NK-92 treated with Interleukin-12 subunit alpha and Interleukin-12 subunit beta, amount 100 ng/mL, for 24 hours (cell line): ENCODE measurements at regions not wholly inside any gene's neighbourhood (a gene's known extent, or its start where the extent isn't known, plus 50 kb on each side); places are given as distances from the start of the nearest gene placed in this dataset.
"Not testable (repeated sequence)": the region's sequence is repeated elsewhere in the genome, so short reads cannot be mapped to it uniquely, and the experiment has no call there.

Experiments used
- DNase-seq: peaks from one replicate; lab custom pipeline; 2025; lab: John Stamatoyannopoulos, UW

DNA sequence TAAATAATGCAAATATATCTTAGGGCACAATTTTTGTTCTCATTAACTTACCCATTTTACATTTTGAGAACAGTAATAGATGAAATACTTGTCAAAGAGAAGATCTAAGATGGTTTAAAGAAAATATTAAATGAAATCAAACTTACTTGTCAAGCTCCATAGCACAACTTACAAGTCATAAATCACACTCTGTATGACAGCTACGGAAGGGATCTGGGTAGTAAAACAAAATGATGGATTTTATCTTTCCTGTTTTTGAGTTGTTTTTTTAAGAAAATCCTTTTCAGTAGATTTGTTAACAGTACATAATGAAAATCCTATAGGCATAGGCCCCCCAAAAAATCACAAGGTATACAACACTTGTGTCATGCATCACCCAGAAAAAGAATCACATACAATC is 84.4 kb upstream of the ANTXRL start:
- DNase-seq = not testable (repeated sequence)

DNA sequence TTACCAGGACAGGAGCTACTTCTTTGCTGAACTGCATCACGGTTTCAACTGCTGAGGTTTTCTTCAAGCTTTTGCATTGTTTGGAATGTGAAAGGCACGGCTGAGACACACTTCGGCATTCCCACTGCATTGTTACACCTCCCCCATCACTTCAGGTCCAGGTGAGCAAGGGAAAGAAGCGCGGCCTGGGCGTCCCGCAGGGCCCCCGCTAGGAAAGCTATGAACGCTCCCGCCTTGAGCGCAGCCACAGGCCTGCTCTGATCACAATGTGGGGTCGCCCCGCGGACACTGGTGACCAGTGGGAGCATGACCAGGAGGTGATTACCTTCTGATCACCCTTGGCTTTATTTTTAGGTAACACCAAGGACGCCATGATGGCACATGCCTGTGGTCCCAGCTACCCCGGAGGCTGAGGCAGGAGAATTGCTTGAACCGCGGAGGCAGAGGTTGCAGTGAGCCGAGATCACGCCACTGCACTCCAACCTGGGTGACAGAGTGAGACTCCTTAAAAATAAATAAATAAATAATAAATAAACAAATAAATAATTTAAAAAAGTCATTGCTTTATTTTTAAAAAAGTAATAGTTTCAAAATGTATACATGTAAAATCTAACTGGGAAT is 82.2 kb upstream of the ANTXRL start:
- DNase-seq = not testable (repeated sequence)

DNA sequence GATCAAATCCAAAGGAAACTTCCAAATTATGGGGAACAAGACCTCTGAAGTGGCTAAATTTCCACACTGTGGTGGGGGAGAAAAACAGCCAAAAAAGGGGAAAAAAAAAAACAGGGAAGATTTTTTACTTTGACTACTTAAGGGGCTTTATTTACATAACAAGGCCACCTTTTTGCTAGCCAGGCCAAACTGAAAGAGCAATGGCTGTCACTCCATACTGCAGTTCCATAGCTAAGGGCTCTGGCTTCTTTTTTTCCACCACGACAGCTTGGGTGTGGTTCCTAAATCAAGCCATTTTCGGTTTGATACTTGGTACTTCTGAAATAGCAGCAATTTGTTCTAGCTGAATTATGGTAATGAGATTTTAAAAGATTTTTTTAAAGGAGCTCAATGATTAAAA is 76.4 kb upstream of the ANTXRL start:
- DNase-seq = not testable (repeated sequence)

DNA sequence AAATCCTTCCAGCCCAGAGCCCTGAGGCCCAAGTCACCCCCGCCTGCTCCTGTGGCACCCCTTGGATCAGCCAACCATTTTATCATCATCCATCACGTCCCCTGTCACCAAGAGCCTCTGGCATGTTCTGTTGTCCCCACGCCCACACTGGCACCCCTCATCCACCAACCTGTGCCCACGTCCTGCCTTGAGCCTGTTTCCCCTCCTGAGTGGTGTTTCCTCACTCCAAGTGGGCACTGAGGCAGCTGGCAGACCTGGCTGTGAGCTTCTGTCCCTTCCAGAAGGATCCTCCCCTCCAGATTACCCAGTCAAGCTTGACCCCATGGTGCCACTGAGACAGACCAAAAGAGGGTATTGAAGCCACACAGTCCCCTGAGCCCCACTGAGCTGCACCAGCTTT is 71.4 kb upstream of the ANTXRL start:
- DNase-seq = no peak

DNA sequence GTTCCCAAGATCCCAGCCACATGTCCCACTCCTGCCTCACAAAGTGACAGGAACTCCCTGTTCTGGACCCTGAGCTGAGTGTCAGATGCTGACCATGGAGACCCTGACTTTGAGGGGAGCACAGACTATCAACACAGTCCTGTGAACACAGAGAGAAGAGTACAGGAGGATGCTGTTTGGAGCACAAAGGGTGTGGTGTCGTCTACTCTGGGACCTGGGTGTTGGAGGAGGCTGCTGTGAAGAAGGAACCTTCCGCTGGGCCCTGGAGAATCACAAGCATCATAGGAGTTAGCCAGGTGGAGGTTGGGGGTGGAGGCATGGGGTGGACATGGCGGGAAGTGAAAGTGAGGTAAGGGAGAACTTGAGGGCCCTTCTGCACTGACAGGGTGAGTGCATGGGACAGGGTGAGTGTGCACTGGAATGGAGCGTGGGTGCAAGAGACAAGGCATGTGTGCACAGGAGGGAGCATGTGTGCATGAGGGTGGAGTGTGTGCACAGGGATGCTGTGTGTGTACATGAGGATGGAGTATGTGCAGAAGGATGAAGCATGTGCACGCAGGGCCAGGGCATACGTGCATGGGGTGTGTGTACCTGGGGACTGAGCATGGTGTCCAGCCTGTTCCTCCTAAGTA is 70.7 kb upstream of the ANTXRL start:
- no peak for DNase-seq

DNA sequence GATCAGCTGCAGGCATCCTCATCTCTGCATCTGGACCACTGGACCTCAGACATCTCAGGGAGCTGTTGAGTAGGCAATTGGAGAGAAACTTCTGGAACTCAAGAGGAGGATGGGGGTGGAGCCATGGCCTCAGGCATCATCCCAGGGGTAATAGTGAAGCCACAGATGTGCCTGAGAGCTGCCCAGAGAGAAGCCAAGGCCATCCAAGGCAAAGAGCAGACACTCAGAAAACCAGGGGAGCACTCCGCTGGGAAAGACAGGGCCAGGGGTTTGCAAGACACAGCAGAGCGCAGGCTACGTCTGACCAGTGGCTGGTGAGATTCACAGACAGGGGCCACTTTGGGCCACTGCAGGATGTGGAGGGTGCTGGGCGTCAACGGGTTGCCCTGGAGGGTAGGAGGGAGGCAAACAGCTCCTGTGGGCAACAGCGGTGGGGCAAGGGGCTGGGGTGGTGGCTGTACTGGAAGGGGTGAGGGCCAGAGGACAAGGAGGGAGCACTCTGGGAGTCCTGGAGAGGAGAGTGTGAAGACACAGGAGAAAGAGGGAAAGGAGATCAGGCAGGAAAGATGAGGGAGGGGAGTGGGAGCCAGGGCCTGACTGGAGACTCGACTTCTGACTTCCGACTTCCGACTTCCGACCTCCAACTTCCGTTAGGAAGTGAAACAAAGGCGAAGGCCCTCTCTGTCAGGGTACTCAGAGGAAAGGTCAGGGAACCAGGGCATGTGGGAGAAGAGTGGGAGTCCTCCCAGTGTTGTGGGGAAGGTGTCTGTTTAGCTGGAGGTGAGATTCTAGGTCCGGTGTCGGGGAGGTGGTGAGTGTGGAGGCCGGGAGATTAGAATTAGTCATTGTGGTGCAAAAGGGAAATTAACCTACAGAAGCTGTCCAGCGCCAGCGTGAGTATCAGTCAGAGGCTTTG is 69.7 kb upstream of the ANTXRL start:
- no peak for DNase-seq

DNA sequence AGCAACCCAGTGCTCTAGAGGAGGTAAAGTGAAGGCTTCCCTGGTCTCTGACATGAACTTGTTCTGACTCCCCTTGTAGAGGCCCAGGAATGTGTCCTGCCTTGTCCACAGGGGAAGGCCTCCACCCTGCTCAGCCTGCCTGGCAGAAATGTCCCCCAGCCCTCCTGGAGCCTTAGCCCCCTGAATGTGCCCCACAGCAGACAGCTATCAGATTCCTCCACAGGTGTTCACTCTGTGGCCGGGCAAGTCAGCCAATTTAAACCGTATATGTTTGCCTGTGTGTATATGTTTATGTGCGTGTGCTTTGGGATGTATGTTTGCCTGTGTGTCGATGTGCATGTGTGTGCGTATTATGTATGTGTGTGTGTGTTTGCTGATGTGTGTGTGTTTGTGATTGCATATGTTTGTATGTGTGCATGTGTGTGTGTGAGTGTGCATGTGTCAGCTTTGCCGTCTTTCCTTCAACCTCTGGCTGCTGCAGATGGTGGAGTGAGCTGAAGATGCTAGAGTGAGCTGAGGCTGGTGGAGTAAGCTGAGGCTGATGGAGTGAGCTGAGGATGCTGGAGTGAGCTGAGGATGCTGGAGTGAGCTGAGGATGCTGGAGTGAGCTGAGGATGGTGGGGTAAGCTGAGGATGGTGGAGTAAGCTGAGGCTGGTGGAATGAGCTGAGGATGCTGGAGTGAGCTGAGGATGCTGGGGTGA is 68.9 kb upstream of the ANTXRL start:
- no peak for DNase-seq

DNA sequence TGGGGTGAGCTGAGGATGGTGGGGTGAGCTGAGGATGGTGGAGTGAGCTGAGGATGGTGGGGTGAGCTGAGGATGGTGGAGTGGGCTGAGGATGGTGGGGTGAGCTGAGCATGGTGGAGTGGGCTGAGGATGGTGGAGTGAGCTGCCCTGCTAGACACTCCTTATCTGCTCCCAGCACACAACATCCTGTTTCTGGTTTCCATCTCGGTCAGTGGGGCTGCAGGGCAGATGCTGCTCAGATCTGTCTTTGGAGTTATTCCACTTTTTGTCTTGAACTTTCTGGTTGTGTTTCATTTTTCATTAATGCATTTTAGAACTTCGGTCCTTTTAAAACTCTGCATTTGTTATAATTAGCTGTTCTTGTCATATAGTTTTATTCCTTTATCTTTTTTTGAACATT is 67.9 kb upstream of the ANTXRL start:
- DNase-seq = no peak

DNA sequence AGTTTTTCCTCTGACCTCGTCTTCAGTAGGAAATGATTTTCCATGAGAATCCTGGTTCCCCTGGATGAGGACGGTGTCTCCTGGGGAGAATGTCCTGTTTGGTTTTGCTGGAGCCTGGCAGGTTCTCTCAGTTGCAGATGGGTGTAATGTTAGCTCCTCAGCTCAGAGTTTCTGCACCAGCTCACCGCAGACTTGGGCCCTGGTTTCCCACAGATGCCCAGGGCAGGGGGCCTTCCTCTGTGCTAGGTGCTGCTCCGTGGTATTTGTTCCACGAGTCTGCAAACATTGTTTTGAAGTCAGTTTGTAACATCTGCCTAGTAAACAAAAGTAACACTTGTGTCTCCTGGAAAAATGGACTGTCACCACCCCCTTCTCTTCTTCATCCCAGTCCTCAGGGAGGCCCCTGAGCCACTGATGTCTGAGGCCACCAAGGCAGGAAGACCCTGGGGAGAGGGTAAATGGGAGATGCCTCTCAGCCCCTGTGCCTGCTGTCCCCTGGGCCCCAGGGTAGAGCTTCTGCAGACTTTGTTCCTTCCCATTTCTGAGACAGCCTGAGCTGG is 67.3 kb upstream of the ANTXRL start:
- not testable (repeated sequence) for DNase-seq

DNA sequence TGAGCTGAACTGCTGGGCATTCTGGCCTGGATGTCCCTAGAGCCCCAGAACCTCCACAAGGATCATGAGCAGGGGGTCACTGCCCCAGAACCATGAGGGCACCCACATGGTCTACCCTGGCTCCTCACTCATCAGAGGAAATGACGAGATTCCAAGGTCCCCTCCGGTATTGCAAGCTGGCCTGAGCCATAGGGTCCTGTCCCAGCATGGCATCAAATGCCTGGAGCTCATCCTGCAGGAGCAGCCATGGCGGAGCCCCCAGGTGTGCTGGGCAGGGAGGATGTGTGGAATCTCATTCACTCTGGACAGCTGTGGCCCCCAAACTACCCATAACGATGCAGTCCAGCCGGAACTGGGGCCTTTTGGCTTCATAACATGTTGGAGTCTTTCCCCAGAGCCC is 66.6 kb upstream of the ANTXRL start:
- DNase-seq = no peak

DNA sequence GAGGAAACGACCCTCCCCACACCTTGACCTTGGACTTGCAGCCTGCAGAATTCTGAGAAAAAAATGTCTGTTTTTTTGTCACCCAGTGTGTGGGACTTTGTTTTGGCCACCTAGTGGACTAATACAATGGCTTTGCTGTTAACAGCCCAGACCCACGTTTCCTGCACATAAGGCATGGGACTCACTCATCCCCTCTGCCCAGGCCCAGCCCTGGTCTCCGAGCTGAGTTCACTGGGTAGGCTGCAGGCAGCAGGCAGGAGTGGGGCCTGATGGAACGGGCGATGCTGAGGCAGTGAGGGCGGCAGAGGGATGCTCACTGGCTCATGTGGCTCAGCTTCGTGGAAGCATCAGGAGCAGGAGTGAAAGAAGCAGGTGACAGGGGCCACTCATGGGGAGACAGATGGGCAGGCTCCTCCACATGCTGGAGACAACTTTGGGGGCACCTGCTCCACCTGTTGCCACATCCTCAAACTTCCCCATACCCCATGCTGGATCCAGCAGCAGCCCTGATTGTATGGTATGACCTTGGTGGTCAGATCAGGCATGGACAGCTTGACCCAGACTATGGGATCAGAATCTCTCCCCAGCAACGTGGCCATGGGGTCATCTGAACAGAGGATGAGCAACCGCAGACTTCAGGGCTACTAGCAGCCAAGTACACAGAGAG is 65.8 kb upstream of the ANTXRL start:
- no peak for DNase-seq

DNA sequence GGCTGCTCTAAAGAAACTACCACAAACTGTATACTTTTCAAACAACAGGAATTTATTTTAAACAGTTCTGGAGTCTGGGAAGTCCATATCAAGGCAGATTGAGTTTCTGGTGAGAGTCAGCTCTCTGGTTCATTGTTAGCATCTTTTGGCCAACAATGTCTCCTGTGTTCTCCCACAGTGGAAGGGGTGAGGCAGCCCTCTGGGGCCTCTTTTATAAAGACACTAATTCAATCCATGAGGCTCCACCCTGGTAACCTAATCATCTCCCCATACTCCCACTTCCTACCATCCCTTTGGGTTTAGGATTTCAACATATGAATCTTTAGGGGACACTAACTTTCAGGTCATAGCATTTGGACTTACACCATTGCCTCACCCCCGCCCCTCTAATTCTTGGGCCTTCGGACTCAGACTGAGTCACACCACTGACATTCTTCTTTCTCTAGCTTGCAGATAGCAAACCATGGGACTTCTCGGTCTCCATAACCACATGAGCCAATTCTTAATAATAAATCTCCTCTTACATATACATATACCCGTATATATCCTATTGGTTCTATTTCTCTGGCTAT is 64.3 kb upstream of the ANTXRL start:
- no peak for DNase-seq

DNA sequence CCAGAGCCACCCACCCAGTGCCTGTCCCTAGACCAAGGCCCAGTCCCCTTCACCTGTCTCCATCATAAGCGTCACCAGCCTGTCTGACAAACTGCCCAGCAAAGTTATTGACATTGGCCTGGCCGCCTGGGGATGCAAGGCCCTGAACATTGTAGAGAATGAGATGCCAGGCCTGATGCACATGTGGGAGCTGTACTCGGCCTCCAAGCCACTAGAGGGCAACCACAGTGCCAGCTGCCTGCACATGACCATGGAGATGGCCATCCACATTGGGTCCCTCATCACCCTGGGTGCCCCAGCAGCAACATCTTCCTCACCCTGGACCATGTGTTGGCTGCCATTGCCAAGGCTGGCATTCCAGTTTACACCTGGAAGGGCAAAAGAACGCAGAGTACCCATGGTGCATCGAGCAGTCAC is 63.7 kb upstream of the ANTXRL start:
- DNase-seq = no peak

DNA sequence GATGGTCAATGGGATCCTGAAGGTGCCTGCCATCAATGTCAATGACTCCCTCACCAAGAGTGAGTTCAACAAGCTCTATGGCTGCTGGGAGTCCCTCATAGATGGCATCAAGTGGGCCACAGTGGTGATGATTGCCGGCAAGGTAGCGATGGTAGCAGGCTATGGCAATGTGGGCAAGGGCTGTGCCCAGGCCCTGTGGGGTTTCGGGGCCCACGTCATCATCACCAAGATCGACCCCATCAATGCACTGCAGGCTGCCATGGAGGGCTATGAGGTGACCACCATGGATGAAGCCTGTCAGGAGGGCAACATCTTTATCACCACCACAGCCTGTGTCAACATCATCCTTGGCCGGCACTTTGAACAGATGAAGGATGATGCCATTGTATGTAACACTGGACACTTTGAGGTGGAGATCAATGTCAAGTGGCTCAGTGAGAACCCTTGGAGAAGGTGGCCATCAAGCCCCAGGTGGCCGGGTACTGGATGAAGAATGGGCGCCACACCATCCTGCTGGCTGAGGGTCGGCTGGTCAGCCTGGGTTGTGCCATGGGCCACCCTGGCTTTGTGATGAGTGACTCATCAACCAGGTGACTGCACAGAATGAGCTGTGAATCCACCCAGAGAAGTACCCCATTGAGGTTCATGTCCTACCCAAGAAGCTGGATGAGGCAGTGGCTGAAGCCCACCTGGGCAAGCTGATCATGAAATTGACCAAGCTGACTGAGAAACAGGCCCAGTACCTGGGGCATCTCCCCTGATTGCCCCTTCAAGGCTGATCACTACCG is 63.0 kb upstream of the ANTXRL start:
- no peak for DNase-seq

DNA sequence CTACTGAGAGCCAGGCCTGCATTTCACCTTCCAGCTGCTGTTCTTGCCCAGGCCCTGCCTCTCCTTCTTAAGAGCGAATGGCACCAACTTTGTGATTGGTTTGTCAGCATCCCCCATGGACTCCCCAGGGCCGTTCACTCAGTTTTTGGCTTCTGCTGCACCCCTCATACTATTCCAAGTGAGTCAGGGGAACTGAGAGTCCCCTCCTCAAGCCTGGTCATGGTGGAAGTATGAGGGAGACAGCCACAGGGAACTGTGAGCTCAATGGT is 62.4 kb upstream of the ANTXRL start:
- no peak for DNase-seq

DNA sequence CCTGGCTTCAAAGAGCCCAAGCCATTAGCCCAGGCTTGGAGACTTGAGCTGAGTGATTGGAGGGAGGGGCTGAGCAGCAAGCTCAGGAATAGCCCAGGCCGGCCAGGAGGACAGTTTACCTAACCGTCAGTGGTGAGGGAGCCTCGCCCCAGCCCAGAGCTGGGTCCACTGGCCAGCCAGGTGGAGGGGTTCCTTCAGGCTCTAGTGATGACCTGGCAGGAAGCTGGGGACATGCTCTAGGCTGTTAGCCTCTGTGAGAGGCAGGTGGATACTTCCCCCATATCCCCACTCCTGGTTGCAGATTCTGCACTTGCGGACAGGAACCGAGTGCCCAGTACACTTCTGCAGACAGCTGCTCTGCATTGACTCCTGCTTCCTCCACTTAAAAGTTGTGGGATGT is 61.2 kb upstream of the ANTXRL start:
- no peak for DNase-seq

DNA sequence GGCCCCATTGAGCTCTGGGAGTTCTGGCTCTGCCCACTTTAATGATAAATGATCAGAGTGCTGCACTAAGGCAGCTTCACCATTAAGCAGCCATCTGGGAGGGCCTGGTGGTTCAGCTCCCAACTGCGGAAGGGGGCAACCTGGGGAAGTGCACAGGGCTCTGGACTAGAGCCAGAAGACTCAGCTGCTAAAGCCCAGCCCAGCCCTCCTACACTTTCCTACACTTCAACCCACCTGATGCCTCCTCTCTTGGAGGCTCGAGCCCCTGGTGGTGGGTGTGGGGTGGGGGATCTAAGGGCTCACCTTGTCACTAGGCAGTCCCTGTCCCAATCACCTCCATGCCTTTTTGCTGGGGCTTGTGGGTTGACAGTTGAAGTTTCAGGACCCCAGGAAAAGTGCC is 60.6 kb upstream of the ANTXRL start:
- DNase-seq = no peak

DNA sequence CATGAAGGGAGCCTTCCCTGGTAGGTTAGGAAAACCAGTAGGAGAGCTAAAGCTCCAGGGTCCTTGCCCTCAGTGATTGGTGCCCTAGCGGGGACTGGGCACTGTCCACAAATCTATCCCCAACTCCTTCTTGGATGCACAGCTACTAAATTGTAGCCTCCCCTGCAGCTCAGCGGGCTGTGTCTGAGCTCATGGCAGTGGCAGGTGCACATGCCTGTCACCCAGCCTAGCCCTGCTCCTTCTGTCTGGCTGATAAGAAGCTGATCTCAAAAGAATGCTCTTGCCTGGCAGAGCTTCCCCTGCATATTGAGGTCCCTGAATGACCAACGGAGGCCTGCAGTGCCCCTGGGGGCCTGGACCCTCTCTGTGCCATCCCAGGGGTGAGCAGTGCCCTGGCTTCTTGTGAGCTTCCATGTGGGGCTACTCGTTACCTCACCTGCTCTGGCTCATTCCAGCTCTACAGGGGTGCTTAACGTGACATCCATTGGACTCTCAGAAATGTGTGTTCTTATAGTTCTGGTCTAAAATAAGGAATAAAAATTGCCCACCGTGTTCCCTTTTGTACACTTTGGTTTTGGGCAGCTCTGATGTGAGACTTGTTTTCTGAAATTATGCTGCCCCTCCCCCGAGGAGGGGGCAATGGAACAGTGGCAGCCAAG is 59.8 kb upstream of the ANTXRL start:
- no peak for DNase-seq

DNA sequence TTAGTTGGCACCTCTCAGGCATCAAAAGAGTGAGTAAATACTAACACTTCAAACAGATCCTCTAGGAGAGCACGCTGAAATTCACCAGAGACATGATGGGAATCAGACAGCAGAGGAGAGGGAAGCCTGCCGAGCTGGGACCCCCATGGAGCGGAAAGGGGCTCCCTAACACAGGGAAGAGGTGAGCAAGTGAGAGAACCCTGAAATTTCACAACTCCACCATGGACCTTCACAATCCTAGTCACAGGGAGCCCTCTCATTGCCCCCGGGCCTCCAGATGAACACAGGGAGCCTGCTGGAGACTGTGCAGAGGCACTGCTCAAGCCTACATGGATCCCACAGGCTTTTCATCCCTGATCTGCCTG is 59.2 kb upstream of the ANTXRL start:
- no peak for DNase-seq

DNA sequence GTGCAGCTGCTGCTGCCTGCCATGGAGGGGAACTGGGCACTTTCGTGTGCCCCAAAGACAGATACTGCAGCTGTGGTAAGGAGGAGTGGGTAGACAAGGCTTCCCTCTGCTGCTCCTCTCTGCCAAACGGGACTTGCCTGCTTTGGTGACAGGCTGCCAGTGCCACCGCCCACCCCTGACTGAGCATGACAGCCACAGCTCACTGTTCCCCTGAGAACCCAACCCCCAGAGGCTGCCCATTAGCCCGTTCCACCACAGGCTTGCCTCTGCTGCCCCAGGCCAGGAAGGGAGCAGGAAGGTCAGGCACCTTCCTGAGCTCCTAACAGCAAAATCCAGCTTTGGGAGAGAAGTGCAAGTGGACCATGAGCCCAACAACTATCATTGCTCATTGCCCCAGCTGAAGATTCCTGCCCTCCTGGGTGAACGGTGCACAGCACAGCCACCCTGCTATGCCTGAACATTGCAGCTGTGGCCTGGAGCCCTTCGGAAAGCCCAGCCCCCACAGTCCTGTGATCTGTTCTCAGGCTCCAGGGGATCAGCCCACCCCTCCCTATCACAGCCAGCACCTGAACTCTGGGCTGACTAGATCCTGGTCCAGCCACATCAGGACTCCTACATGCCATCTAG is 58.7 kb upstream of the ANTXRL start:
- DNase-seq = no peak
